Ectodermal cell (in vitro differentiated cells): ENCODE measurements at regions not wholly inside any gene's neighbourhood (a gene's known extent, or its start where the extent isn't known, plus 50 kb on each side); places are given as distances from the start of the nearest gene placed in this dataset.

ENCODE experiments used
- H3K27ac ChIP-seq: 2 replicates; pipeline ENCODE4 v1.7.0; 2013; ENCODE audit warnings: mild to moderate bottlenecking, low read depth, low read length; ENCODE audit not compliant: insufficient read depth, poor library complexity, severe bottlenecking
- H3K27me3 ChIP-seq: 2 replicates; pipeline ENCODE4 v1.7.0; 2013; ENCODE audit warnings: mild to moderate bottlenecking, low read length; ENCODE audit not compliant: insufficient read depth, control insufficient read depth, poor library complexity, severe bottlenecking
- H3K36me3 ChIP-seq: one replicate; pipeline ENCODE4 v1.7.0; 2013; ENCODE audit warnings: low read length; ENCODE audit not compliant: control insufficient read depth, insufficient read depth
- H3K4me1 ChIP-seq: one replicate; pipeline ENCODE4 v1.7.0; 2013; ENCODE audit warnings: low read length; ENCODE audit not compliant: control insufficient read depth, insufficient read depth
- H3K4me3 ChIP-seq: 2 replicates; pipeline ENCODE4 v1.7.0; 2013; ENCODE audit warnings: low read depth, low read length, control low read depth; ENCODE audit not compliant: insufficient read depth
- H3K9me3 ChIP-seq: 2 replicates; pipeline ENCODE4 v1.7.0; 2013; ENCODE audit warnings: mild to moderate bottlenecking, low read length, moderate library complexity; ENCODE audit not compliant: control insufficient read depth
- WGBS, 2 experiments: methylation state at CpG; one replicate each; pipeline ENCODE4 v1.1.7; 2013; ENCODE audit warnings: missing lambda C conversion rate in 2 of 2; 5-methylcytosine and 5-hydroxymethylcytosine counted together

- no CpG with 5 or more reads among the region's 1 CpG for WGBS, 2 experiments
Observed at GRCh38 chr4:177771645-177772044, 329.4 kb upstream of the AGA start.

GRCh38 chr4:177778623-177779022, 336.4 kb upstream of the AGA start:
- H3K4me3 ChIP-seq, result no peak overlapping the region
- no peaks in the 10 kb centered on the region for H3K36me3 ChIP-seq
- H3K27me3 ChIP-seq, result no peaks in the 10 kb centered on the region
- no peaks in the 10 kb centered on the region for H3K9me3 ChIP-seq
- no peak overlapping the region for H3K27ac ChIP-seq
- no peaks in the 10 kb centered on the region for H3K4me1 ChIP-seq
- 94% methylated on average over 2 of the region's 2 CpGs; no CpG with 5 or more reads in 1 of the 2 experiments for WGBS, 2 experiments

More at GRCh38 chr4:177771645-177772044, 329.4 kb upstream of the AGA start:
- H3K4me1 ChIP-seq, result no peaks in the 10 kb centered on the region
- H3K27me3 ChIP-seq, result no peaks in the 10 kb centered on the region
- no peak overlapping the region for H3K4me3 ChIP-seq
- H3K27ac ChIP-seq, result no peak overlapping the region
- no peaks in the 10 kb centered on the region for H3K36me3 ChIP-seq
- H3K9me3 ChIP-seq, result no peaks in the 10 kb centered on the region

GRCh38 chr4:177785000-177785399, 342.8 kb upstream of the AGA start:
- Histone ChIP-seq H3K9me3 (no peaks in the 10 kb centered on the region), H3K27me3 (no peaks in the 10 kb centered on the region), H3K4me3 (no peak overlapping the region), H3K4me1 (no peaks in the 10 kb centered on the region), H3K27ac (no peak overlapping the region), H3K36me3 (no peaks in the 10 kb centered on the region)
- 89 to 91% methylated on average over 3 of the region's 4 CpGs for WGBS, 2 experiments

- Histone ChIP-seq H3K27me3 (no peaks in the 10 kb centered on the region), H3K4me3 (no peak overlapping the region), H3K4me1 (no peaks in the 10 kb centered on the region), H3K9me3 (no peaks in the 10 kb centered on the region), H3K36me3 (no peaks in the 10 kb centered on the region), H3K27ac (no peak overlapping the region)
- 98 to 99% methylated on average over 3 of the region's 4 CpGs for WGBS, 2 experiments
Observed at GRCh38 chr4:177789610-177790009, 347.4 kb upstream of the AGA start.

DNA sequence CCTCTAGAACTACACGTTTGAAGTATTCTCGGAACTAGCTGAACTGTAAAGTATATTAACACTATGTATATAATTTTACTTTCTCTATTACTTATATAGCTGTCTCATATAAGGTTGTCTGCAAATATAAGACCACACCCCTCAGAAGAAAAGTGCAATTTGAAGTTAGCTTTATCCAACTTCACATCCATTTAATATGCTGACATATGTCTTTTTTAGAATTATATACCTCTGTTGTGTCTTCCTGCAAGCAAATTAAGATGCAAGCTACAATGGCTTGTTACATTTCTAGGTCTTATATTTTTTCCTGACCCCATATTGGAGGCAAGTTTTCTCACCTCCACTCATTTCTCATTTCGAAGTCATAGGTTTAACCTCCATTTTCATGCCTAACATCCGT, 349.0 kb upstream of the AGA start:
- Histone ChIP-seq H3K9me3 (no peaks in the 10 kb centered on the region), H3K27me3 (no peaks in the 10 kb centered on the region), H3K27ac (no peak overlapping the region), H3K4me1 (no peaks in the 10 kb centered on the region), H3K36me3 (no peaks in the 10 kb centered on the region), H3K4me3 (no peak overlapping the region)
- 90 to 100% methylated on average over 1 of the region's 4 CpGs for WGBS, 2 experiments

DNA sequence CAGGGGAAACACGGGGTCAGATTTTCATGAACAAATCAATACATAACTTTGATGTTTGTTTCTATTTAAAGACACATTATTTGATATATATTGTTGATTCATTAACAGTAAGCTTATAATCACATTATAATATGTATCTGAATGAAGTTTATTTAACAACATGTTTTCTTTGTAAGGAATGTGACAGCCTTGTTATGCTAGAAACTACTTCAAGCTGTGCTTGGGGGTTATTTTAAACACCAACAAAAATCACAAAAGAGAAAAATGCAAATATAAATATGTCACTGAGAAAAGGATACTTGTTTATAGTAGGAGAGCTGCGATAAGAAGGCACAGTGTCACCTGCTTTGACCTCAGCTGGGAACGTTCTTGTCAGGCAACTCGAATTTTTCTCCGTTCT, 354.6 kb upstream of the AGA start:
- no peak overlapping the region for H3K4me3 ChIP-seq
- no peaks in the 10 kb centered on the region for H3K9me3 ChIP-seq
- H3K27me3 ChIP-seq, result no peaks in the 10 kb centered on the region
- WGBS, 2 experiments, result 86 to 96% methylated on average over 4 to 5 of the region's 5 CpGs
- H3K36me3 ChIP-seq, result no peaks in the 10 kb centered on the region
- no peak overlapping the region for H3K27ac ChIP-seq
- no peaks in the 10 kb centered on the region for H3K4me1 ChIP-seq

- Histone ChIP-seq H3K4me3 (no peak overlapping the region), H3K9me3 (no peaks in the 10 kb centered on the region), H3K4me1 (no peaks in the 10 kb centered on the region), H3K36me3 (no peaks in the 10 kb centered on the region), H3K27ac (no peak overlapping the region), H3K27me3 (no peaks in the 10 kb centered on the region)
- WGBS, 2 experiments, result 0% methylated on average over 1 of the region's 1 CpG
Observed at GRCh38 chr4:177798161-177798560, 355.9 kb upstream of the AGA start.

GRCh38 chr4:177802162-177802561, 359.9 kb upstream of the AGA start:
- WGBS, 2 experiments, result 95 to 100% methylated on average over 1 of the region's 1 CpG
- H3K27me3 ChIP-seq, result no peaks in the 10 kb centered on the region
- no peak overlapping the region for H3K4me3 ChIP-seq
- no peaks in the 10 kb centered on the region for H3K36me3 ChIP-seq
- H3K27ac ChIP-seq, result no peak overlapping the region
- H3K4me1 ChIP-seq, result no peaks in the 10 kb centered on the region
- H3K9me3 ChIP-seq, result no peaks in the 10 kb centered on the region

GRCh38 chr4:177802661-177803060, 360.4 kb upstream of the AGA start:
- H3K36me3 ChIP-seq, result no peaks in the 10 kb centered on the region

GRCh38 chr4:177803151-177803550, 360.9 kb upstream of the AGA start:
- WGBS, 2 experiments, result 74 to 81% methylated on average over 2 of the region's 3 CpGs
- Histone ChIP-seq H3K36me3 (no peaks in the 10 kb centered on the region), H3K4me3 (no peak overlapping the region), H3K4me1 (no peaks in the 10 kb centered on the region), H3K27ac (no peak overlapping the region), H3K27me3 (no peaks in the 10 kb centered on the region), H3K9me3 (no peaks in the 10 kb centered on the region)

More at GRCh38 chr4:177802661-177803060, 360.4 kb upstream of the AGA start:
- H3K4me3 ChIP-seq, result no peak overlapping the region
- no peak overlapping the region for H3K27ac ChIP-seq
- H3K27me3 ChIP-seq, result no peaks in the 10 kb centered on the region
- 92 to 95% methylated on average over 1 of the region's 1 CpG for WGBS, 2 experiments
- no peaks in the 10 kb centered on the region for H3K9me3 ChIP-seq
- no peaks in the 10 kb centered on the region for H3K4me1 ChIP-seq

DNA sequence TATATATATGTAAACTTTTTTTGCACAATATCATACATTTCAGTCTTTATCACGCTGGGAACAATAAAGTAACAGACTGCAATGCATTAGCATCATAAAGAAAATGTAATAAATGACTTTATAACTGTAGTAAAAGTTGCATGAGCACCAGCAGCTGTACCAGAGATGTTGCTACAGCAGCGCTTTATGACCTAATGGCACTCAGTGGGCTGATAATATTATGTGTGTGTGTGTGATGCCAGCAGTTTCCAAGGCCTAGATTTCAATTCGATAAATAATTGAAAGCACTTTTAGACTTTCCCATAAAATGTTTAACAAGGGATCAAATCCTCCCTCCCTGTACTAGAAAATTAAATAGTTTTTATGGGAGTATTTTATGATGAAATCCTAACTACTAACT, 367.6 kb upstream of the AGA start:
- H3K36me3 ChIP-seq, result no peaks in the 10 kb centered on the region
- no peaks in the 10 kb centered on the region for H3K27me3 ChIP-seq
- no peaks in the 10 kb centered on the region for H3K4me1 ChIP-seq
- H3K9me3 ChIP-seq, result no peaks in the 10 kb centered on the region
- 100% methylated on average over 1 to 2 of the region's 3 CpGs for WGBS, 2 experiments
- no peak overlapping the region for H3K4me3 ChIP-seq
- H3K27ac ChIP-seq, result no peak overlapping the region
